Myocyte (in vitro differentiated cells): ENCODE measurements at regions not wholly inside any gene's neighbourhood (a gene's known extent, or its start where the extent isn't known, plus 50 kb on each side); places are given as distances from the start of the nearest gene placed in this dataset.

ENCODE experiments used
- DNase-seq: peaks from one replicate; pipeline ENCODE4 v3.0.0-alpha.2; 2012; ENCODE audit warnings: low read depth

DNA sequence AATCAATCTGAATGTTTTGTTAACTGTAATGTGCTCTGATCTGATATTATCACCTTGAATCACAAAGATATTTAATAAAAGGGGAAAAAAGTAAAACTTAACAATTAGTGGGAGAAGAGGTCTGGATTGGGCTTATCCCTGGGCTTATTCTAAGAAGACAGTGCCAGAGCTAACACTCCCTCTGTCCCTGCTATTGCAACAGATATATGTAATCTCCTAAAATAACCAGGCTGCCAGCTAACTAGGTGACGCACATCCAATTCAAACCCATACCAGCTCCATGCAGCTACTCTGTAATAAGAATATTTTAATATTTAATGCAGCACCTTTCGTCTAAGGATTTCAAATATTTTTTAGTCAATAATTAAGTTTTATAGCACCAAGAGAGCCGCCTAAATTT, 330.1 kb upstream of the MARCKS start:
- no peak for DNase-seq

DNA sequence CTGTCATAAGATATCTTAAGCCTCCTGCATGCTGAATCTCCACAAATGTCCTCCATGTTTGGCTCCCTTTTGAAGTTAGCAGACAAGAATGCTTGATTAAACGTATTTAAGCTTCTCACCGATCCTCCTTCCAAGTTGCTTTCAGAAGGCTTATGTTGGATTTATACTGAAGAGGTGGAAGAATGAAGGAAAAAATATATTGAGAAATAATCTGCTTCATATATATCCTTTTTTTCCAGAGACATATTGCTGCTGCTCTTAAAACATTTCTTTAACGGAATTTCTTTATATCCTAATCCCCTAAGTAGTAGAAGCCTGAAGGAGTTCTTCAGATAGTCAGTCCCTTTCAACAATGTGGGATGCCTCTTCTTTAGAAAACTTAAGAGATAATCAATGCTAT, 329.0 kb upstream of the MARCKS start:
- no peak for DNase-seq

DNA sequence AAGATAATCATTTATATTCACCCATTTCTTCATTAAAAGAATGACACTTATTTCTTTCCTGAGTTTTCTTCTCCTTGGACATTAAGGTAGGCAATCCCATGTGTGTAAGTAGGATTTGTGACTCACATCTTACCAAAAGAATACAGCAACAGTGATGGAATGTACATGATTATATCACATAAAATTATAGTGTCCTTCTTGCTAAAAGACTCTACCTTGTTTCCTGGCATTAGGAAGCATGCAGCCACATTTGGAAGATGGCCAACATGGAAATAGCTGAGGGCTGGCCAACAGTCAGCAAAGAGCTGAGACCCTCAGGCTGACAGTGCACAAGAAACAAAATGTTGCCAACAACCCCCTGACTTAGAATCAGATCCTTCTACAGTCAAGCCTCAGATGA, 327.9 kb upstream of the MARCKS start:
- no peak for DNase-seq

DNA sequence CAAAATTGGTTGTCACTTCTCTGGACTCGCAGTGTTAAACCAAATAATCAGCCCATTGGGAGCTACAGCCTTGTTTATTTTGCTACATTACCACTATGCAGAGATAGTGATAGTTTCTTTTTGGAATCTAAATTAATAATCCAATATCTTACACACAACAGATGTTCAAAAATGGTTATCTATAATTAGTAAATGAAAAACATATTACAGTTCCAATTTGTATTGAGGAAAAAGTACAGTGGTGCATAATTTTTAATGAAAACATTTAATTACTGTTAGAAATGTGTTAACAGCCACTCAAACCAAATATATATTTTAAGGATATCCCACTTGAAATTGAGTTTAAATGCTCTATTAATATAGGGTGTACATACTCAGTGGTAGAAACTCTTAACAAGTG, 327.3 kb upstream of the MARCKS start:
- no peak for DNase-seq

DNA sequence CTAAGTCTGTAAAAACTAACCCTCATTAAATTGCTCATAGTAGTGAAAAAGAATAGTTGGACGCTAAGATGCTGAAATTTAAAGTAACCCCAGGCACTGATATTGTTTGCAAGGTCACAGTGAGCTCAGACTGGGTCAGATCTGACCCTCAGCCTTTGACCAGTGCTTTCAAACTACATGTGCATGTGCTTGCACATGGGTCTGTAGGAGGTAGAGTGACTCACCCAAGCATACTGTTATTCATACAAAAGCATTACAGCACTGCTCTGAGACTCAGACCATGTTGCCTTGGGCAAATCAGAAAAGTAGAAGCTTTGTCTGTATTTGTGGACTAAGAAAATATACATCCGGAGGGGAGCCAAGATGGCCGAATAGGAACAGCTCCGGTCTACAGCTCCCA, 326.4 kb upstream of the MARCKS start:
- no peak for DNase-seq

DNA sequence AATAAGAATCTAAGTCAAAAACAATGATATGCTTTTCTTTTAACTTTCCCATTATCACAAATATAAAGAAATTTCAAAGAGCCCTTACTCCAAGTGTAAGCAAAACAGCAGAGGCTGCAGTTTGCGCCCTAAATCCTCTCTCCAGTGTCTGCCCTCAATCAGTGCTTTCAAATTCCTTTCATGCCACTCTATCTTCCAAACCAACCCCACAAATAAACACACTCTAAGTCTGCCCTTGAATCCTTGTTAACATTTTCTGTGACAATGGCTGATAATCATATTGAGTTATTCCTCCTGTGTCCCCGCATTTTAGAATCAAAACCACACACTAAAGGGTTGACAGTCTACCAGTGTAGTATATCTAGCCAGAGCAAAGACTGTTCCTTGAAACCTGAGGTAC, 317.9 kb upstream of the MARCKS start:
- peak; percentile 46 for DNase-seq

DNA sequence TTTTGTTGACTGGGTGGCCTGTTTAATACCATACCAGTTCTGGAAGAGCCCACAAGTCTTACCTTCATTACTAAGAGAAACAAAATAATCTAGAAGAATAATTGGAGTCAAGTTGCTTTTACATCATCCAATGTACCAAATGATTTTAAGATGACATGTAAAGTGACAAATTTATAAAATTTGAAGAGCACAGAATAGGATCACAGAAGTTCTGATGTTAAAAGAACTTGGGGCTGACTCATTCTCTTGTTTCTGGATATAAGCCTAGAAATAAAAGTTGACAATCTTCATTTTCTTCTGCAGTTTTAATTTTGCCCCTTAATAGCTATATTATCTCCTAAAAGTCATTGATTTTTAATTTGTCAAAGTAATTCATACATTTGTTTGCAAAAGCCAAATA, 317.5 kb upstream of the MARCKS start:
- DNase-seq = no peak

DNA sequence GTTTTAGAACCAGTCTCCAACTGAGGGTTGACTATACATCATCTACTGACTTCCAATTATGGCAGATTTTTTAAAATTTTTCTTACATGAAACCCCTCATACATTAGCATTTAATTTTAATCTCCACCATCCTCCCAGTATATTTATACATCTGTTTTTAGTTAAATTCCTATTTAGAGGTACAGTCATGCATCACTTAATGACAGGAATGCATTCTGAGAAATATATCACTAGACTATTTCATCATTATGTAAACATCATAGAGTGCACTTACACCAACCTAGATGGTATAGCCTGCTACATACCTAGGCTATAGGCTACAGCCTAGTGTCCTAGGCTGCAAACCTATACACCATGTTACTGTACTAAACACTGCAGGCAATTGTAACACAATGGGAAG, 316.7 kb upstream of the MARCKS start:
- DNase-seq = no peak

DNA sequence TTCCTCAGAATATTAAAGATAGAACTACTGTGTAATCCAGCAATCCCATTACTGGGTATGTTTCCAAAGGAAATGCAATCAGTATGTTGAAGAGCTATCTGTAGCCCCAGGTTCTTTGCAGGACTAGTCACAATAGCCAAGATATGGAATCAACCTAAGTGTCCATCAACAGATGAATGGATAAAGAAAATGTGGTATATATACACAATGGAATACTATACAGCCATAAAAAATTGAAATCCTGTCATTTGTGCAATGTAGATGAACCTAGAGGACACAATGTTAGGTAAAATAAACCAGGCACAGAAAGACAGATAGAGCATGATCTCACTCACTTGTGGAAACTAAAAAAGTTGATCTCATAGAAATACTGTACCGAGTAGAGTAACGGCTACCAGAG, 306.0 kb upstream of the MARCKS start:
- DNase-seq = no peak

DNA sequence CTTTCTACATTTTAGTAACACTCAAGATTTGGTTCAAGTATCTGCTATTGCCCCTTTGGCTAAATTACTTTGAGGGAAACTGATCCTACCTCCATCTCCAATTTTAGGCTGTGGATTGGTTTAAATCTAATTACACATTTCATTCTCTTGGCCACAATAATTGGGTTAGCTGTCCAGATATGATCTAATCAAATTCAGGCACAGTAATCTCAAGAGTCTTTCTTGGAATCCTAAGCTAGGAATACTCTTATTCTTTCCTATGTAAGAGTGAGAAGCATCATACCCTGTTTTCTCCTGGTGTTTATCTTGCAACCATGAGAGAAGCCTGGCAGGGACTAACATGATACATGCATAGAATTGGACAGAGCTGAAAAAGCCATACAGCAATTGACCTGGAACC, 300.4 kb upstream of the MARCKS start:
- DNase-seq = no peak

DNA sequence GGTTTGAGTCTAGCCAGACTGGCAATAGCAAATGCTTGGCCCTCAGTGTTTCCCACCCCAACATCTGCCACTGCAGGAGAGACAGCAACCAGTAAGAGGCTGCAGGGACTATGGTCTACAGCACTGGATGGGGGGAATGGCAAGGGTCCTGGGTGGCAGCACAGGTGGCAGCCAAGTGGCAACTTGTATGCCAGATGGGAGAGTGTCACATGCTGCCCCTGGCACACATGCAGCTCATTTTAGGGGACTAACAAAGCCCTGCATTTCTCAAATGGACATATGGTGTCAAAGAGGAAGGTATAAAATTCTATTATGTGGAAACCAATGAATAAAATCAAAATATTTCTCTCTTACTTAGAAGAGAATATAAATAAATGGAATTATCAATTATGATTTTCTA, 298.7 kb upstream of the MARCKS start:
- DNase-seq = no peak

DNA sequence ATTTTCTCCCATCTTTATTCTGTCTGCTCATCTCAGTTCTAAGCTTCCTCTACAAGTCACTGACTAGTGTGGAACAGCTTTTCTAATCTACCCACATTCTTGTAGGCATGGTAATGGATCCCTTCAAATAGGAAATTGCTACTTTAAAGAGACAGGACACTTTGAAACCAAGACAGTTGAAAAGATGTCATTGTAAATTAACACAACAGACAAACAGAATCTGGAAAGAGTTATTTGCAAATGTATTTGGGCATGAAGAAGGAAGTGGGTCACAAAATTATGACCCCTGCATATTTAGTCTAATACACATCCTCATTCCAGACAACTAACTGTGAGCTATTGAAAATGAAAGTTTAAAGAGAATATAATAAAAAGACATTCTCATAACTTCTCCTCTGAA, 298.2 kb upstream of the MARCKS start:
- DNase-seq = peak; percentile 40

DNA sequence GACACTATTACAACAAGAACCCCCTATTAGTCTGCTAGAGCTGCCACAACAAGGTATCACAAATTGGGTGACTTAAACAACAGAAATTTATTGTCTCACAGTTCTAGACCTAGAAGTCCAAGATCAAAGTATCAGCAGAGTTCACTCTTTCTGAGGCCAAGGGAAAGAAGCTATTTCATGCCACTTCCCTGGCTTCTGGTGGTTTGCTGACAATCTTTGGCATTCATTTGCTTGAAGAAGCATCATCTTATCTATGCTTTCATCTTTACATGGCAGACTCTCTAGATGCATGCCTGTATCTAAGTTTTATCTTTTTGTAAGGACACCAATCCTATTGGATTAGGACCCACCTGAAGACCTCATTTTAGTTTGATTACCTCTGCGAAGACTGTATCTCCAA, 296.8 kb upstream of the MARCKS start:
- DNase-seq = no peak

DNA sequence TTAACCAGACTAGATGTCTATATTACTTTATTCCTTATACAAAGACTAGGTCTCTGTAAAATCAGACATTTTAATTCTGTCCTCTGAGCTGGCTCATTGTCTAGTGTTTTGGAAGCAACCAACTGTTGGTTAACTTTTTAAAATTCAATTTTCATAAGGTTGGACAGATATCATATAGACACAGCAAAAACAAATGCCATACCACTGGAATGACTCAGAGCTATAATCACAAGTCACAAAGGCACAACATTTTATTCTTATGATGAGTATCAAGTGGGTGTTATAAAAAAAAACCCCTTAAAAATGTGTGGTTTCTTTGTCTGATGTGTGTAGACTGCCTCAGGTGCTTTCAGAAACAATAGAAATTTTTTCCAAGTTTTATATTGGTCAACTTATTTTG, 296.2 kb upstream of the MARCKS start:
- DNase-seq = no peak

DNA sequence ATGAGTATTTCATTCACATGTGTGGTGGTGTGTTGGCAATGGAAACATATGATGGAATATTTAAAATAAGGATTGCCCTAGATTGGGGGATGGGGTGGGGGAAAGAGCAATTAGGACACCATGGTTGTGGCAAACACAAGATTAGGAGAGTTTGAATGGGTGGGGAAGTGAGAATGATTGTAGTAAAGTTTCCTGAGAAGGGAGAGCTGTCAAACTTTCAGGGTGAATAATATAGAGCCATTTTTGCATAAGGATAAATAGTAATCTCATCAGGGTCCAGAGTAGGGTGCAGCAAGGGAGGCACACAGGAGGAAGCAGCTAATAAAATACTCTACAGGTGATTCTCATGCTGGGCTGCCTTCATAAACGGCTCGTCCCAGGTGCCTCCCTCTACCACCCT, 294.9 kb upstream of the MARCKS start:
- no peak for DNase-seq

DNA sequence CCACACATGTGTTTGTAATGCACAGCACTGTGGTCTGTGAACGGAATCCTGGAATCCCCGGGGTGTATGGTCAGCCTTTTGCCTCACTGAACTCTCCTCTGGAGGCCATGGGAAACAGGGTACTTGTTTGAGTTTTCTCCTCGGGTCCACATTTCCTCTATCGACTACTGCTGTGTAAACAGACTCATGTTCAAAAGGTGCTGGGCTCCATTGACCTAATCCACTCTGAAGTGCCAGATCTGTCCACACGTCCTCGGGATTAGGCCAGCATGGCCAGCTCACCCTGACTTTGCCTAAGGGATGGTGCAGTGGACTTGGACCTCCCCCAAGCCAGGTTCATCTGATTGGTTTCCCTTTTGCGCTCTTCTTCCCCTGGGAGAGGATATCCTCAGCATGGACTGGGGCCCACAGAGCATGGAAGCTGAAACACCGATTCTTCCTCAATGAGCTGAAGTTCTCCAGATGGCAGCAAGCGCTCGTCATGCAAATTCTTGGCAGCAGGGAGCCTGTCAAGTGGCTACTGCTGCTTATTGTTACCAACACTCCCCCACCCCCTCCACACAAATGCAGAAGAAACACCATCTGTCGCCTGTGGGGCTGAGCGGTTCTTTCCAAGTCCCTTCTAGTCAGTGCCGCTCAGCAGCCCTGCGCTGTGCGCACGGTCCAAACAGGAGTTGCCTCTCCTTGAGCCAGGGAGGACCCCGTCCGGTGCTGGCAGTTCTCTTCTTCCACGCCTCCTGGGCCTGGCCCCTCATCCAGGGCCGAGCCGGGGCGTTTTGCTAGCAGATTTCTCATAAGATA, 292.6 kb upstream of the MARCKS start:
- peak; percentile 97 for DNase-seq

DNA sequence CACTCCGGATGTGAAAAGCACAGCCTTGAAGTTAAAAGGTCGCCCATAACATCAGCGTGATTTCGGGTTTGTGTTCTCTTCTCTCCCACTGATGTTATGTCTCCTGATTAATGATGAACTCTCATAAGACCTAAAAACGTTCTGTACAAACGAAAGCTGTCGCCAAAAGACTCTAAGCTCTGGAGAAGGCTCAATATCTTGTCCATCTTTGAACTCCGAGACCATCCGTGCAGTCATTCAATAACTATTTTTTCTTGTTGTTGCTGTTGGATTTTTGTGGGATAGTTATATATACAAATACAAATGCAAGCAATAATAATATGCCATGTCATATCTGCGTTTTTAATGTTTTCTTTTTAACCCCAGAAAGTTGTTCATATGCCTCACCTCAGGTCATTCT, 291.8 kb upstream of the MARCKS start:
- no peak for DNase-seq

DNA sequence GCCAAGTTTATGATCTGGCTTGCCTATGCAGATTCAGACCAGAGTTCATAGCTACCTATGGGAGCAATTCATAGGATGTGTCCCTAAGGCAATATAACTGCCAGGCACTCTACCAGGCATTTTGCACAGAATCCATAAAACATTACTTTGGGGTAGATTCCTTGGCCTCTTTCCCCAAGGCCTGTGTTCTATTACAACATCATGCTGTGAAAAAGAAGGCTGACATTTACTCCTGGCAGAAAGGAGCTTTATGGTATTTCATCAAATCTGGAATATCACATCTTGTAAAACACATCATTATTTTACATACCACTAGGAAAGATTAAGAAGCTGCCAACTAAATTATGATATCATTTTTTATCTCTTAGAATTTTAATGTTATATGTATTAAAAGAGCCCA, 287.0 kb upstream of the MARCKS start:
- no peak for DNase-seq

DNA sequence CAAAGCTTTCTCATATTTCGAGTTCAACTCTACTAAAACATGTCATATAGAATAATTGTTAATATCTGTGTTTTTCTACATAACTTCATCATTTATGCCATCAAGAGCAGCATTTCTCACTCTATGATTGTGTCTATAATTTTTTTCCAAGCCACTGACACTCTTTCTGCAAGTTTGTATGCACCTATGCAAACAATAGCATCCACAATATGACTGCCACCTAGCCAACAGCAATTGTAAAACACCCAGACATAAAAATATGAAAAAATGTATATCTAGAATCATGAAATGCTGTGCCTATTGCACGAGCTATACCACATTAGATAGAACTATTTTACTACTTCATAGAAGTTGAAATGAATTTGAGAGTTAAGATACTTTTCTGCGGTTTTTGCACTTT, 286.5 kb upstream of the MARCKS start:
- no peak for DNase-seq

DNA sequence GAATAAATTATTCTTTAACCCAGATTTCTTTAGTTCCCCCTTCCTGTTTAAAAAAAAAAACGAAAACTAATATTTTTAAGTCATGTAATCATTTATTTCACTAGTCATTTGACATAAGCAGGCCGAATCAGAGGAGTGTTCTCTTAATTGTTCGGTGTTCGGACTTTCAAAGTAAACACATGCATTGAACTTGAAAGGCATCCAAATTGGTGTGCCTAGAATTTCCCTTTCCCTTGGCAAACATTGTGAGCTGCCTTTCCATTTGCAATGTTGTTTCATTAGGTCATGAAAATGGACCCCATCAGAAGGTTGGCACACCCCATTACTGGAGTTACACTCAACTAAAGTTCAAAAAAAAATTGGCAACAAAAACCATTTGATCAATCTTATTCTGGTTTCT, 283.0 kb upstream of the MARCKS start:
- no peak for DNase-seq

DNA sequence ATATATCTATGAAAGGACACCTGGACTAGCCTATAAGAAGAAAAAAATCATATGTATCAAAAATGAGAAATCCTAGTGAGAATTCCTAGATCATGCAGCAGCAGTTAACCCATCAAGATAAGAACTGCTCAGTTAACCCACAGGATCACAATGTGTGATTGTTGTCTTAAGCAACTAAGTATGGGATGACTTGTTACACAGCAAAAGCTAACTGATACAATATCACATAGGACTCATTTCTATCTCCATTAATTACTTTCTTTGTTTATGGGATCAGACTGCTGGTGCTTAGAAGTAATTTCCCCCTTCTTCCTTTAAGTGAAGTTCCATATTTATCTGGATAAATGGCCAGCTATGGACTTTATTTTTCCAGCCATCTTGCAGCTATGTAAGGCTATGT, 280.8 kb upstream of the MARCKS start:
- DNase-seq = no peak

DNA sequence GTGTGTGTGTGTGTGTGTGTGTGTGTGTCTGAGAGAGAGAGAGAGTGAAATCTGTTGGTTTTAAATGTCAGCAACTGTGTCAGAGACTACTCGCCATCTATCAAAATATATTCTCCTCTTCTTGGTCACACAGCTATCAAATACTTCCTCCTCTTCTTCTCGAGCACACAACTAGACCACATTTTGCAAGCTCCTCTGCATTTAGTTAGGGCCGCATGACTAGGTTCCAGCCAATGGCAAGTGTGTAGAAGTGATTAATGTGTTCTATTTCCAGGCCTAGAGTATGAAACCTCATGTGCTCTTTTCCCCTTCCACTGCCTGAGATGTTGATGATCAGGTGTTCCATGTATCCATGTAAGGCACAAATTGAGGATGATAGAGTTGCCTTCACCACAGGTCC, 278.5 kb upstream of the MARCKS start:
- no peak for DNase-seq

DNA sequence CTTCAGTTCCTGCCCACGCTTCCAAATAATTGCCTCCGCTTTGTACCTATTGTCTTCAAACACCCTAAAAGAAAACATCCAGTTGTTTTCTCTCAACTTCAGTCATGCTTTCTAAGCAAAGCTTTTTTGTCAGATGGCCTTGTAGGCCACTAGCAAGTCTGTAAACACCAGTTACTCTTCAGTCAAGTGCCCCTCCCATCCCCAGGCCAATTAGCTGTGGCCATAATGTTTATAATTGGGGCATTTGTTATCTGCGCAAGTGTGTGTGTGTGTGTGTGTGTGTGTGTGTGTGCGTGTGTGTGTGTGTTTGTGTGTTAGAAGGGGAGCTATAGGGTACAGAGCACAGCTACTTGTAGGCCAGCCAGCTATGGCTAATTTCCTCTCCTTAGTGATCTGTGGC, 272.4 kb upstream of the MARCKS start:
- DNase-seq = no peak

DNA sequence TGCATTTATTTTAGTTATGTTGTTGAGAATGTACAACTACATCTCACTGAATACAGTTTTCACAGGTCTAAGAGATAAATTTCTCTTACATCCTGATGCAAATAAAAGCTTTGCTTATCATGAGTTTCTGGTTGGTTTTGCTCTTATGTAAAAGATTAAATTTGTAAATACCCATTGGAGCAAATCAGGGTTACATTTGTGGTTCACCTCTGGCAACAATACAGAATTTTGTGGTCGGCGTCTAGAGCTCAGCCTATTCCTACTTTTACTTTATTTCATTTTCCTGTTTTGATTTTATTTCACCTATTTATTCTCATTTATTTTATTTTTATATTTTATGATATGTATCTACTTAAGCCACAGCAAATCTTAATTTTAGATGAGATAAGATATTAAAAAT, 271.9 kb upstream of the MARCKS start:
- DNase-seq = no peak
